Left lung (tissue), 4 donors: ENCODE measurements at regions not wholly inside any gene's neighbourhood (a gene's known extent, or its start where the extent isn't known, plus 50 kb on each side); places are given as distances from the start of the nearest gene placed in this dataset.

Experiments
- ATAC-seq: fragments of 200-7000 bp; cut with Tn5 transposase; one replicate; pipeline ENCODE4 v1.9.1; 2020; ENCODE audit warnings: moderate library complexity
- DNase-seq, 4 donors: peaks; one replicate each; pipeline ENCODE4 v3.0.0-alpha.2; 2013 to 2020
- H3K27ac ChIP-seq, 2 donors: fragments of 200-600 bp; sonication (generic) in 1 of 2; one replicate each; pipeline versions ENCODE4 v1.5.0 to v1.8.0; 2020 to 2021
- H3K27me3 ChIP-seq, 2 donors: fragments of 200-600 bp; sonication (generic) in 1 of 2; one replicate each; pipeline versions ENCODE4 v1.5.0 to v1.8.0; 2020 to 2021
- H3K36me3 ChIP-seq, 2 donors: fragments of 200-600 bp; sonication (generic) in 1 of 2; one replicate each; pipeline versions ENCODE4 v1.5.0 to v1.8.0; 2020 to 2021
- H3K4me1 ChIP-seq, 2 donors: fragments of 200-600 bp; one replicate each; pipeline ENCODE4 v1.8.0; 2021
- H3K4me3 ChIP-seq, 2 donors: fragments of 200-600 bp; sonication (generic) in 1 of 2; one replicate each; pipeline versions ENCODE4 v1.5.0 to v1.8.0; 2020 to 2021; ENCODE audit warnings: mild to moderate bottlenecking in 1 of 2
- H3K9me3 ChIP-seq, 2 donors: fragments of 200-600 bp; sonication (generic) in 1 of 2; one replicate each; pipeline versions ENCODE4 v1.5.0 to v1.8.0; 2020 to 2021
- intact Hi-C, 2 donors: fragments of 100-400 bp; cut with DNase I; formaldehyde crosslinking; loops; one replicate each; pipeline versions ENCODE4 v1.11.2 to v1.14.2; 2022
- TF ChIP-seq, protein P1 (sequence below), 2 donors: fragments of 200-600 bp; sonication (generic) in 1 of 2; IDR thresholded peaks; one replicate each; pipeline versions ENCODE4 v1.5.0 to v1.8.0; 2021; ENCODE audit warnings: antibody characterized with exemption in 2 of 2
- donor health status: DM: no; HTN: yes; CAD: no.
- donor health status: DM: no; HTN: no; CAD: no.

DNA sequence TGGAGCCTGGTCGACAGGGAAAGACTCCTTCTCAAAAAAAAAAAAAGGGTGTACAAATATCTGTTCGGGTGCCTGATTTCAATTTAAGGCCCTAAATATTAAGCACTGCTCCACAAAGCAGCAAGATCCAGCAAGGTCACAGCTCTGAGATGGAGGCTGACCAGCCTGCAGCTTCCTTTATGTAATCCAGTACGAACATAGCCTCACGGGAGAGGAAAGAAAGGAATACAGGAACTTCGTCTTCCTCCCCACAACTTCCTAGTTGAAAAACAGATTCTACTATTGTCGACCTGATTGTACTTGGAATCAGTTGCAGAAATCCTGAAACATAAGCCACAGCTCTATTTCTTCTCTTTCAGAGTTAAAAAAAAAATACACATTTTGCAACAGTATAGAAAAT is 53.5 kb upstream of the TBC1D9 start:
- Histone ChIP-seq H3K36me3 (no peaks in the 10 kb centered on the region), H3K4me1 (peaks cover 0 to 26% of the 10 kb centered on the region in 2 donors), H3K4me3 (no peak overlapping the region), H3K27ac (no peak overlapping the region), H3K9me3 (no peaks in the 10 kb centered on the region), H3K27me3 (no peaks in the 10 kb centered on the region)
- DNase-seq: no peak
- intact Hi-C loops: no loop called here
- peak; percentile 31 for ATAC-seq
- TF ChIP-seq, protein P1, sequence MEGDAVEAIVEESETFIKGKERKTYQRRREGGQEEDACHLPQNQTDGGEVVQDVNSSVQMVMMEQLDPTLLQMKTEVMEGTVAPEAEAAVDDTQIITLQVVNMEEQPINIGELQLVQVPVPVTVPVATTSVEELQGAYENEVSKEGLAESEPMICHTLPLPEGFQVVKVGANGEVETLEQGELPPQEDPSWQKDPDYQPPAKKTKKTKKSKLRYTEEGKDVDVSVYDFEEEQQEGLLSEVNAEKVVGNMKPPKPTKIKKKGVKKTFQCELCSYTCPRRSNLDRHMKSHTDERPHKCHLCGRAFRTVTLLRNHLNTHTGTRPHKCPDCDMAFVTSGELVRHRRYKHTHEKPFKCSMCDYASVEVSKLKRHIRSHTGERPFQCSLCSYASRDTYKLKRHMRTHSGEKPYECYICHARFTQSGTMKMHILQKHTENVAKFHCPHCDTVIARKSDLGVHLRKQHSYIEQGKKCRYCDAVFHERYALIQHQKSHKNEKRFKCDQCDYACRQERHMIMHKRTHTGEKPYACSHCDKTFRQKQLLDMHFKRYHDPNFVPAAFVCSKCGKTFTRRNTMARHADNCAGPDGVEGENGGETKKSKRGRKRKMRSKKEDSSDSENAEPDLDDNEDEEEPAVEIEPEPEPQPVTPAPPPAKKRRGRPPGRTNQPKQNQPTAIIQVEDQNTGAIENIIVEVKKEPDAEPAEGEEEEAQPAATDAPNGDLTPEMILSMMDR (IDR thresholded peaks at IDR 0.05): no peak

DNA sequence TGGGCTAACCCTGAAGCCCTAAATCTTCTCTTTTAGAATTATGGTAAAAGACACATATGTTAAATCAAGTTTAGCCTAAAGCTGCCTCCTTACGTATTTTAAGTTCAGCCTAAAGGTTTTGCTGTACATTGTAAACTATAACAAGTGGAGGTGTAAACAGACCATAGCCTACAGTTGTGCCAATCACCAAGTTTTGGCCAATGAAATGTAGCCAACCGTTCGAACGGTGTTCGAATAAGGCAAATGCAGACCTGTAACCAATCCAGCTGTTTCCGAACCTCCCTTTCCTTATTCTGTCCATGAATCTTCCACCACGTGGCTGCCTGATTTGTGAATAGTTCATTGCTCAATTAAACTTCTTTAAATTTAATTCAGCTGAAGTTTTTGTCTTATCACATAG is 52.1 kb upstream of the TBC1D9 start:
- Histone ChIP-seq H3K9me3 (no peaks in the 10 kb centered on the region), H3K27ac (peak overlapping the region in 1 of 2 donors; percentile 2), H3K27me3 (no peaks in the 10 kb centered on the region), H3K4me3 (no peak overlapping the region), H3K36me3 (no peaks in the 10 kb centered on the region), H3K4me1 (peaks cover 0 to 26% of the 10 kb centered on the region in 2 donors)
- ATAC-seq (no peak), DNase-seq (peak in 1 of 4 donors; percentile 16)
- TF ChIP-seq, protein P1 (IDR thresholded peaks at IDR 0.05): no peak
- intact Hi-C loops: no loop called here

DNA sequence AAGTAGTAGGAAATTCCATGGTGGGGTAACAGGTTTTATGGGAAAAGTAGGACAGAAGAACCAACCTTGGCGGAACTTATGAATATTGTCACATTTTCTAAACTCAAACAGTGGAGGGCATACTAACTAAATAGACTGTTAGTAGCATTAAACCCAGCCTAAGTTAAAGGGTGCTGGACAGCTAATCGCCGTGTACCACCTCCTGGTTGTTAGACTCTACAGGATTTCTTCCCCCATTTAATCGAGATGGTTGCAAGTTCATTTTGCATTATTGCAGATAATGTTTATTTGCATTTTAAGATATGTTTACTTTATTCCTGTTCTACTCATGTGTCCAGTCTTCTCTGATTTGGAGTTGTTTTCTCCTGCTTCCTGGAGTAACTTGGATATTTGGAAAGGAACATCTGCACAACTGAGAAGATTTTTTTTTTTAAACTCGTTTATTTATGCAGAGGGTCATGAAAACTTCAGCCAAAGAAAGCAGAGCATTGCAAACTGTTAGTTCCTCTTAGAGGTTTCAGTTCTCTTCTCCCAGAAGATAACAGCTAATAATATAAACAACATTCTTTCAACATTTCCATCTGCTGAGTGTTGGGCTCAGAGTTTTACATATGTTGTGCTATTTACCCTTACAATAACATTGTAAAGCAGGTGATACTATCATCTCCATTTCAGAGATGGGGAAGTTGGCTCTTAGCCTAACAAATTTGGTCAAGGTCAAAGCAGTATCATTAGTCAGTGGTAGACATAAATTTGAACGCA is 51.5 kb upstream of the TBC1D9 start:
- intact Hi-C loops: no loop called here
- DNase-seq: peak in 2 of 4 donors; percentile 68 to 80
- peak overlapping the region; percentile 2 to 46 for H3K27ac ChIP-seq
- no peaks in the 10 kb centered on the region for H3K36me3 ChIP-seq
- H3K27me3 ChIP-seq: no peaks in the 10 kb centered on the region
- peaks cover 0 to 26% of the 10 kb centered on the region in 2 donors for H3K4me1 ChIP-seq
- H3K9me3 ChIP-seq: no peaks in the 10 kb centered on the region
- peak; percentile 64 for ATAC-seq
- H3K4me3 ChIP-seq: no peak overlapping the region
- TF ChIP-seq, protein P1 (IDR thresholded peaks at IDR 0.05): no peak

DNA sequence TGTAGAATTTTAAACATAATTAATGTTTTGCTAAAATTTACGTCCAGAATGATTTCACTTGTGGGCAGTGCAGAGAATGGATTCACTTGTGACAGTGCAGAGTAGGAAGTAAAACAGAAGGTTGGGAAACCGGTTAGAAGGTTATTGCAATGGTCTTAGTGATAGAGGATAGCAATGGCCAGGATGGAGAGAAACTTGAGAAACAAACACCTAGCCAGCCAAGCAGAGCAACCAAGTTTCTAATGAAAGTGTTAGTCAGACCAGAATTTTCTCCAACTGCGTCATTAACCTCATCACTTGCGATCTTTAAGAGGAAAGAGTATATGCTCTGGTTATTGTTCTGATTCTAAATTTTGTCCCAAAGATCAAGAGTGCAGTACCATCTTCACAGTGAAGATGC is 50.0 kb upstream of the TBC1D9 start:
- TF ChIP-seq, protein P1 (IDR thresholded peaks at IDR 0.05): no peak
- Histone ChIP-seq H3K36me3 (no peaks in the 10 kb centered on the region), H3K27ac (no peak overlapping the region), H3K4me3 (no peak overlapping the region), H3K9me3 (no peaks in the 10 kb centered on the region), H3K27me3 (no peaks in the 10 kb centered on the region), H3K4me1 (peaks cover 0 to 26% of the 10 kb centered on the region in 2 donors)
- intact Hi-C loops: no loop called here
- no peak for ATAC-seq
- DNase-seq: no peak
